ENCODE measurements at regions not wholly inside any gene's neighbourhood (a gene's known extent, or its start where the extent isn't known, plus 50 kb on each side); places are given as distances from the start of the nearest gene placed in this dataset.

- DNase-seq (ENCODE audit: low read depth in 4 of 4, low spot score in 2 of 4) = no peak
Measured at GRCh38 chr2:235139956-235140800, 188.4 kb downstream of the SH3BP4 start.

- DNase-seq (ENCODE audit: low read depth in 4 of 4, low spot score in 2 of 4) = no peak
Measured at GRCh38 chr2:235140801-235141081, 188.9 kb downstream of the SH3BP4 start.

- no peak for DNase-seq (ENCODE audit: low read depth in 4 of 4, low spot score in 2 of 4)
Measured at GRCh38 chr2:235141411-235142128, 189.8 kb downstream of the SH3BP4 start.

GRCh38 chr2:235142601-235143000 lies 190.8 kb downstream of the SH3BP4 start:
- no peak for DNase-seq (ENCODE audit: low read depth in 4 of 4, low spot score in 2 of 4)

GRCh38 chr2:235143789-235144188 lies 192.0 kb downstream of the SH3BP4 start:
- no peak for DNase-seq (ENCODE audit: low read depth in 4 of 4, low spot score in 2 of 4)

GRCh38 chr2:235144291-235144690 lies 192.5 kb downstream of the SH3BP4 start:
- DNase-seq (ENCODE audit: low read depth in 4 of 4, low spot score in 2 of 4) = no peak

GRCh38 chr2:235146206-235146605 lies 194.4 kb downstream of the SH3BP4 start:
- DNase-seq (ENCODE audit: low read depth in 4 of 4, low spot score in 2 of 4) = no peak

GRCh38 chr2:235146871-235147565 lies 195.2 kb downstream of the SH3BP4 start:
- DNase-seq (ENCODE audit: low read depth in 4 of 4, low spot score in 2 of 4) = no peak

- no peak for DNase-seq (ENCODE audit: low read depth in 4 of 4, low spot score in 2 of 4)
Measured at GRCh38 chr2:235148201-235149170, 196.7 kb downstream of the SH3BP4 start.

- DNase-seq (ENCODE audit: low read depth in 4 of 4, low spot score in 2 of 4) = no peak
Measured at GRCh38 chr2:235149240-235149659, 197.4 kb downstream of the SH3BP4 start.

GRCh38 chr2:235149736-235150135 lies 197.9 kb downstream of the SH3BP4 start:
- no peak for DNase-seq (ENCODE audit: low read depth in 4 of 4, low spot score in 2 of 4)

- DNase-seq (ENCODE audit: low read depth in 4 of 4, low spot score in 2 of 4) = no peak
Measured at GRCh38 chr2:235151152-235151551, 199.3 kb downstream of the SH3BP4 start.

GRCh38 chr2:235155163-235155562 lies 203.3 kb downstream of the SH3BP4 start:
- DNase-seq (ENCODE audit: low read depth in 4 of 4, low spot score in 2 of 4) = no peak

- no peak for DNase-seq (ENCODE audit: low read depth in 4 of 4, low spot score in 2 of 4)
Measured at GRCh38 chr2:235156055-235156454, 204.2 kb downstream of the SH3BP4 start.

GRCh38 chr2:235157746-235158482 lies 206.1 kb downstream of the SH3BP4 start:
- DNase-seq (ENCODE audit: low read depth in 4 of 4, low spot score in 2 of 4) = no peak

GRCh38 chr2:235160281-235160810 lies 208.5 kb downstream of the SH3BP4 start:
- DNase-seq (ENCODE audit: low read depth in 4 of 4, low spot score in 2 of 4) = no peak

- DNase-seq (ENCODE audit: low read depth in 4 of 4, low spot score in 2 of 4) = no peak
Measured at GRCh38 chr2:235161565-235161964, 209.7 kb downstream of the SH3BP4 start.

GRCh38 chr2:235162082-235162836 lies 210.4 kb downstream of the SH3BP4 start:
- no peak for DNase-seq (ENCODE audit: low read depth in 4 of 4, low spot score in 2 of 4)

GRCh38 chr2:235162837-235163197 lies 211.0 kb downstream of the SH3BP4 start:
- no peak for DNase-seq (ENCODE audit: low read depth in 4 of 4, low spot score in 2 of 4)
